ENCODE measurements at regions not wholly inside any gene's neighbourhood (a gene's known extent, or its start where the extent isn't known, plus 50 kb on each side); places are given as distances from the start of the nearest gene placed in this dataset.

GRCh38 chr9:84163052-84163650 is 177.4 kb downstream of the SLC28A3 start:
- no peak overlapping the region for H3K27ac Mint-ChIP-seq
- no peaks in the 10 kb centered on the region for H3K9me3 Mint-ChIP-seq
- Histone ChIP-seq H3K27ac (ENCODE audit: low read depth) (no peak overlapping the region), H3F3A (replicated peaks; ENCODE audit: low read depth) (no peaks in the 10 kb centered on the region), H3K4me3 (no peak overlapping the region), H4K20me1 (replicated peaks; ENCODE audit: insufficient read depth) (no peaks in the 10 kb centered on the region), H3K4me2 (no peak overlapping the region), H3K79me2 (replicated peaks; ENCODE audit: insufficient read depth) (no peaks in the 10 kb centered on the region), H3K9me2 (ENCODE audit: insufficient read depth) (no peaks in the 10 kb centered on the region), H3K4me1 (ENCODE audit: insufficient read depth) (no peaks in the 10 kb centered on the region), H3K27me3 (ENCODE audit: insufficient read depth) (no peaks in the 10 kb centered on the region), H2AFZ (0 out of 2 replicates have a peak overlapping the region, but pooled peaks have one; percentile 28), H3K36me3 (ENCODE audit: insufficient read depth) (no peaks in the 10 kb centered on the region)
- H3K27me3 Mint-ChIP-seq (ENCODE audit: insufficient read depth, low read depth, poor library complexity): peaks cover 2% of the 10 kb centered on the region
- ATAC-seq (no peak), DNase-seq (ENCODE audit: low spot score) (no peak)
- TF ChIP-seq REST (IDR thresholded peaks at IDR 0.05; ENCODE audit: unreplicated experiment): no peak
- no peak for TF ChIP-seq STAT1 (IDR thresholded peaks at IDR 0.05; ENCODE audit: unreplicated experiment)
- TF ChIP-seq POLR2AphosphoS5 (IDR thresholded peaks at IDR 0.05; ENCODE audit: low read depth): no peak
- TF ChIP-seq NANOG (IDR thresholded peaks at IDR 0.05; ENCODE audit: borderline replicate concordance): no peak
- no peak for TF ChIP-seq EZH2phosphoT487 (IDR thresholded peaks at IDR 0.05; ENCODE audit: unreplicated experiment)
- TF ChIP-seq ETS1 (IDR thresholded peaks at IDR 0.05): no peak
- TF ChIP-seq JUNB (IDR thresholded peaks at IDR 0.05; ENCODE audit: unreplicated experiment): no peak
- TF ChIP-seq CTCF (conservative IDR thresholded peaks at IDR 0.05; ENCODE audit: low read depth in 2 of 2): no peak
- no peak for TF ChIP-seq EZH2 (IDR thresholded peaks at IDR 0.05; ENCODE audit: low read depth, unreplicated experiment)
- no peak for TF ChIP-seq CREB1 (CRISPR knock-in tag; IDR thresholded peaks at IDR 0.05; ENCODE audit: low read depth)
- TF ChIP-seq ZNF331 (CRISPR knock-in tag; IDR thresholded peaks at IDR 0.05; ENCODE audit: low read depth): no peak
- TF ChIP-seq ZNF462 (CRISPR knock-in tag; IDR thresholded peaks at IDR 0.05): no peak
- TF ChIP-seq ZNF114 (CRISPR knock-in tag; IDR thresholded peaks at IDR 0.05): no peak
- peaks cover 9% of the 10 kb centered on the region for H3K4me1 Mint-ChIP-seq
- H3K36me3 Mint-ChIP-seq (ENCODE audit: low read depth): no peaks in the 10 kb centered on the region
- no peak overlapping the region for H3K4me3 Mint-ChIP-seq

All from GM23338 (cell line).